MCF 10A (cell line): ENCODE measurements at regions not wholly inside any gene's neighbourhood (a gene's known extent, or its start where the extent isn't known, plus 50 kb on each side); places are given as distances from the start of the nearest gene placed in this dataset.

Source experiments
- BruUV-seq: library from RNA; stranded (reverse); fragments of 400-500 nt; replicated peaks from 2 replicates; lab custom pipeline; 2021; lab: Mats Ljungman, UMichigan
- CTCF ChIA-PET: fragments of 300-600 bp; sonication (Branson Sonifier 250); formaldehyde crosslinking; extraction: SDS; loops from one replicate; lab custom pipeline; 2021; ENCODE audit warnings: antibody characterized with exemption, inconsistent platforms; lab: Yijun Ruan, JAX
- POLR2A ChIA-PET: fragments of 300-600, 350-650 bp; sonication (Branson Sonifier 250); formaldehyde crosslinking; extraction: SDS; loops from one replicate; lab custom pipeline; 2020; ENCODE audit warnings: antibody characterized with exemption, inconsistent platforms; lab: Yijun Ruan, JAX
- DNase-seq: peaks from one replicate; pipeline ENCODE4 v3.0.0-alpha.2; 2018; ENCODE audit not compliant: unreplicated experiment
- H3K27ac Mint-ChIP-seq: one replicate; pipeline ENCODE4 v1.8.0; 2022; ENCODE audit warnings: mild to moderate bottlenecking, low read depth, mixed read lengths; ENCODE audit not compliant: unreplicated experiment
- H3K27me3 Mint-ChIP-seq: one replicate; pipeline ENCODE4 v1.8.0; 2022; ENCODE audit warnings: mixed read lengths; ENCODE audit not compliant: insufficient read depth, unreplicated experiment
- H3K36me3 Mint-ChIP-seq: one replicate; pipeline ENCODE4 v1.8.0; 2022; ENCODE audit warnings: mild to moderate bottlenecking, moderate library complexity, mixed read lengths; ENCODE audit not compliant: insufficient read depth, unreplicated experiment
- H3K4me1 Mint-ChIP-seq: one replicate; pipeline ENCODE4 v1.8.0; 2022; ENCODE audit warnings: mixed read lengths; ENCODE audit not compliant: insufficient read depth, unreplicated experiment
- H3K4me3 Mint-ChIP-seq: one replicate; pipeline ENCODE4 v1.8.0; 2022; ENCODE audit warnings: mild to moderate bottlenecking, moderate library complexity, mixed read lengths; ENCODE audit not compliant: unreplicated experiment
- H3K9me3 Mint-ChIP-seq: one replicate; pipeline ENCODE4 v1.8.0; 2022; ENCODE audit warnings: mixed read lengths; ENCODE audit not compliant: unreplicated experiment
- intact Hi-C: fragments of 100-400 bp; cut with micrococcal nuclease; formaldehyde crosslinking; loops from 2 replicates; pipeline ENCODE4 v1.14.1; 2022
- TF ChIP-seq, protein P1 (sequence below): fragments of 200-600 bp; IDR thresholded peaks from one replicate; pipeline ENCODE4 v1.8.0; 2022; ENCODE audit warnings: antibody characterized with exemption, mild to moderate bottlenecking; ENCODE audit not compliant: unreplicated experiment

GRCh38 chr3:132974097-132974496, 64.1 kb upstream of the TMEM108 start:
- intact Hi-C loops, result no loop called here
- Mint-ChIP-seq H3K36me3 (no peaks in the 10 kb centered on the region), H3K4me1 (no peaks in the 10 kb centered on the region), H3K4me3 (no peak overlapping the region), H3K9me3 (no peaks in the 10 kb centered on the region), H3K27me3 (no peaks in the 10 kb centered on the region), H3K27ac (no peak overlapping the region)
- BruUV-seq, result no TSS peak
- no peak for DNase-seq
- POLR2A ChIA-PET, result no interaction called here
- CTCF ChIA-PET, result interaction anchor here (0.7 kb wide), 1 partner anchor 115 kb away, joined by 3 read pairs; no protein-coding TSS in a partner anchor
- TF ChIP-seq, protein P1, sequence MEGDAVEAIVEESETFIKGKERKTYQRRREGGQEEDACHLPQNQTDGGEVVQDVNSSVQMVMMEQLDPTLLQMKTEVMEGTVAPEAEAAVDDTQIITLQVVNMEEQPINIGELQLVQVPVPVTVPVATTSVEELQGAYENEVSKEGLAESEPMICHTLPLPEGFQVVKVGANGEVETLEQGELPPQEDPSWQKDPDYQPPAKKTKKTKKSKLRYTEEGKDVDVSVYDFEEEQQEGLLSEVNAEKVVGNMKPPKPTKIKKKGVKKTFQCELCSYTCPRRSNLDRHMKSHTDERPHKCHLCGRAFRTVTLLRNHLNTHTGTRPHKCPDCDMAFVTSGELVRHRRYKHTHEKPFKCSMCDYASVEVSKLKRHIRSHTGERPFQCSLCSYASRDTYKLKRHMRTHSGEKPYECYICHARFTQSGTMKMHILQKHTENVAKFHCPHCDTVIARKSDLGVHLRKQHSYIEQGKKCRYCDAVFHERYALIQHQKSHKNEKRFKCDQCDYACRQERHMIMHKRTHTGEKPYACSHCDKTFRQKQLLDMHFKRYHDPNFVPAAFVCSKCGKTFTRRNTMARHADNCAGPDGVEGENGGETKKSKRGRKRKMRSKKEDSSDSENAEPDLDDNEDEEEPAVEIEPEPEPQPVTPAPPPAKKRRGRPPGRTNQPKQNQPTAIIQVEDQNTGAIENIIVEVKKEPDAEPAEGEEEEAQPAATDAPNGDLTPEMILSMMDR, result no peak

- intact Hi-C loops, result no loop called here
Observed at GRCh38 chr3:132973441-132973840, 64.8 kb upstream of the TMEM108 start.

GRCh38 chr3:132972333-132972732, 65.9 kb upstream of the TMEM108 start:
- BruUV-seq, result no TSS peak
- ChIA-PET POLR2A (no interaction called here), CTCF (no interaction called here)
- no peaks in the 10 kb centered on the region for H3K9me3 Mint-ChIP-seq
- H3K4me1 Mint-ChIP-seq, result no peaks in the 10 kb centered on the region
- H3K36me3 Mint-ChIP-seq, result no peaks in the 10 kb centered on the region
- TF ChIP-seq, protein P1, result no peak
- no peak overlapping the region for H3K4me3 Mint-ChIP-seq
- intact Hi-C loops, result no loop called here
- H3K27me3 Mint-ChIP-seq, result no peaks in the 10 kb centered on the region
- H3K27ac Mint-ChIP-seq, result no peak overlapping the region
- no peak for DNase-seq

More at GRCh38 chr3:132973441-132973840, 64.8 kb upstream of the TMEM108 start:
- no peaks in the 10 kb centered on the region for H3K9me3 Mint-ChIP-seq
- no peak overlapping the region for H3K4me3 Mint-ChIP-seq
- ChIA-PET POLR2A (no interaction called here), CTCF (interaction anchor here (0.7 kb wide), 1 partner anchor 116 kb away, joined by 3 read pairs; no protein-coding TSS in a partner anchor)
- TF ChIP-seq, protein P1, result no peak
- no peaks in the 10 kb centered on the region for H3K4me1 Mint-ChIP-seq
- no peaks in the 10 kb centered on the region for H3K27me3 Mint-ChIP-seq
- H3K27ac Mint-ChIP-seq, result no peak overlapping the region
- H3K36me3 Mint-ChIP-seq, result no peaks in the 10 kb centered on the region
- no TSS peak for BruUV-seq
- no peak for DNase-seq

DNA sequence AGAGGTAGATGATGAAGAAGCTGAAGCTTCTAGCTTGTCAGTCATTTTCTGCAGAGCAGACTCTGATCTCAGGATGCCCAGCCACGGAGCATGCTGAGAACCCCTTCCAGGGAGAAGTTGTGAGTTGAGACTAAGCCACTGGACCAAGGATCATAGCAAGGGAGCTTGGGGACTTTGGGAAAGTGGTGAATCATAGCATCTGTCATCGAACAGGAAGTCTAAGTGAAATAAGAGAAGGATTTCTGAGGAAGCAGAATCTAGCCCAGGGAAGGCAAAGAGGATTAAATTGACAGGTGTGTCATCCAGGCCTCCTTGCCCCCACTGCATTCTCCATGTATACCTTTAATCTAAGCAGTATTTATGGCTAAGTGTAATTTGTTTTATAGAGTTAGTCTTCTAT, 71.8 kb upstream of the TMEM108 start:
- BruUV-seq, result no TSS peak
- H3K9me3 Mint-ChIP-seq, result no peaks in the 10 kb centered on the region
- CTCF ChIA-PET, result no interaction called here
- DNase-seq, result no peak
- H3K36me3 Mint-ChIP-seq, result no peaks in the 10 kb centered on the region
- TF ChIP-seq, protein P1, result no peak
- no peak overlapping the region for H3K27ac Mint-ChIP-seq
- H3K4me3 Mint-ChIP-seq, result no peak overlapping the region
- no peaks in the 10 kb centered on the region for H3K27me3 Mint-ChIP-seq
- H3K4me1 Mint-ChIP-seq, result no peaks in the 10 kb centered on the region
- POLR2A ChIA-PET, result no interaction called here
- intact Hi-C loops, result no loop called here
